H1 (cell line): ENCODE measurements at regions not wholly inside any gene's neighbourhood (a gene's known extent, or its start where the extent isn't known, plus 50 kb on each side); places are given as distances from the start of the nearest gene placed in this dataset.

Source experiments
- ASH2L ChIP-seq: fragments of 200-600, 300-600 bp; sonication (generic); IDR thresholded peaks from one replicate; pipeline ENCODE4 v1.7.1; 2017; ENCODE audit warnings: low read length
- CBX5 ChIP-seq: fragments of 300-800, 300-1000 bp; sonication (generic); IDR thresholded peaks from 2 replicates; pipeline ENCODE4 v1.7.1; 2016; ENCODE audit warnings: antibody characterized with exemption, low read length, low read depth
- CBX8 ChIP-seq: fragments of 300-800, 300-1000 bp; sonication (generic); IDR thresholded peaks from 2 replicates; pipeline ENCODE4 v1.7.1; 2016; ENCODE audit warnings: low read depth, low read length, borderline replicate concordance
- EGR1 ChIP-seq: IDR thresholded peaks from 2 replicates; pipeline ENCODE4 v1.6.1; 2011; ENCODE audit warnings: low read depth, low read length, borderline replicate concordance
- EZH2 ChIP-seq: fragments of 200-600 bp; sonication (generic); IDR thresholded peaks from 2 replicates; pipeline ENCODE4 v1.7.1; 2012; ENCODE audit warnings: low read depth, mild to moderate bottlenecking, moderate library complexity, low read length, inconsistent platforms; ENCODE audit not compliant: severe bottlenecking
- GABPA ChIP-seq: IDR thresholded peaks from 2 replicates; pipeline ENCODE4 v1.6.1; 2011; ENCODE audit warnings: mild to moderate bottlenecking, low read length, moderate library complexity, borderline replicate concordance; ENCODE audit not compliant: insufficient read depth
- GTF2F1 ChIP-seq: IDR thresholded peaks from 2 replicates; pipeline ENCODE4 v1.6.1; 2012; ENCODE audit warnings: low read depth, low read length, improper control_type of control experiment, borderline replicate concordance
- KDM4A ChIP-seq: IDR thresholded peaks from one replicate; pipeline ENCODE4 v1.7.1; 2012; ENCODE audit warnings: low read depth, mild to moderate bottlenecking, moderate library complexity, low read length, inconsistent platforms; ENCODE audit not compliant: severe bottlenecking
- NRF1 ChIP-seq: IDR thresholded peaks from 2 replicates; pipeline ENCODE4 v1.6.1; 2011; ENCODE audit warnings: mild to moderate bottlenecking, low read depth, low read length, improper control_type of control experiment
- POU5F1 ChIP-seq: IDR thresholded peaks from 2 replicates; pipeline ENCODE4 v1.6.1; 2011; ENCODE audit warnings: low read depth, mild to moderate bottlenecking, low read length, moderate library complexity
- RFX5 ChIP-seq: IDR thresholded peaks from 2 replicates; pipeline ENCODE4 v1.6.1; 2011; ENCODE audit warnings: low read depth, low read length, improper control_type of control experiment, borderline replicate concordance
- SIN3A ChIP-seq, 2 experiments: IDR thresholded peaks in 1 of 2; conservative IDR thresholded peaks in 1 of 2; 2 replicates each; pipeline ENCODE4 v1.6.1; 2011 to 2012; ENCODE audit warnings: low read length in 2 of 2, improper control_type of control experiment in 1 of 2, low read depth in 1 of 2, mild to moderate bottlenecking in 1 of 2
- SIRT6 ChIP-seq: IDR thresholded peaks from one replicate; pipeline ENCODE4 v1.7.1; 2012; ENCODE audit warnings: low read length, inconsistent platforms
- SRF ChIP-seq: IDR thresholded peaks from 2 replicates; pipeline ENCODE4 v1.6.1; 2011; ENCODE audit warnings: mild to moderate bottlenecking, low read depth, low read length, moderate library complexity
- SUZ12 ChIP-seq: fragments of 200-600 bp; sonication (generic); IDR thresholded peaks from 2 replicates; pipeline ENCODE4 v1.6.1; 2012; ENCODE audit warnings: mild to moderate bottlenecking, inconsistent platforms, low read length, moderate library complexity, mixed read lengths
- TAF1 ChIP-seq: IDR thresholded peaks from 2 replicates; pipeline ENCODE4 v1.6.1; 2011; ENCODE audit warnings: mild to moderate bottlenecking, low read depth, low read length
- TCF12 ChIP-seq: IDR thresholded peaks from 2 replicates; pipeline ENCODE4 v1.6.1; 2011; ENCODE audit warnings: low read depth, mild to moderate bottlenecking, low read length
- YY1 ChIP-seq: IDR thresholded peaks from 2 replicates; pipeline ENCODE4 v1.6.1; 2011; ENCODE audit warnings: low read depth, mild to moderate bottlenecking, low read length

DNA sequence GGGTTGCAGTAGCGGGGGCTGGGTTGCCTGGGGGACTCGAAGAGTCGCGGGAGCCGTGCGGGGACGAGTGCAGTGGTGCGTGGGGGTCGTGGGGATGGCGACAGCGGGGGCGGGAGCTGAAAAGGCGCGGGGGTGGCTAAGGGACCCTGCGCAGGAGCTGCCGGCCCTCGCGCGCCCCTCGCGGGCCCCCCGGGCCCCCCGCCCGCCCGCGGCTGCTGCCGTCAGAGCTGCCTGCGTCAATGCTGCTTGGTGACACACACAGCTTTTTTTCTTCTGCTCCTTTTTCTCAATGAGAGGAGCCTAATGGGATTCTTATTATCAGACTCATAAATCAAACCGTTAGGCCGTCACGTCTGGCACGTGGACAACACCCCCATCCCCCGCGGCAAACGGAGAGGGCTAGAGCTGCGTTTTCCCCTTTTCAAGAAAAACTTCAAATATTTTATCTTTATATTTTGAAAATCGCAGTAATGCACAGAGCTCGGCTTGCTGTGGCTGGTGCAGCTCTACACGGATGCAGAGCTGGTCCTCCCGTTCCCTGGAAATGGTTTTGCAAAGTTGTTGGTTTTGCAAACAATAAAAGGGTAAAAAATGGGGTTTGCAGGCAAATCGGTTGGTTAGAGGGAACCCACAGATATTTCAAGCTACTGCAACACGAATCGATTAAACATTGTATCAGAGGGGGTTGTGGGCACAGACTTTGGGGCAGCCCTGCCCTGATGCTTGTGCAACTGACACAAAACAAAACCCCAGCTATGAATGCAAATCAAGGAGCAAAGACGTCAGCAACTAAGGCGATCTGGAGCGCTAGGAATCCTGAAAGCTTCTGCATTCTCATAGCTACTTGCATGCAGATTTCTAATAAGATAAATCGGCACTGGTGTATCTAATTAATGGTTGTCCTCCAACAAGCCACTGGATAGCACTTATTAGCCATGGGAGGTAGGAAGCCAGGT lies 161.4 kb downstream of the TBXT start (continued):
- no peak for TF ChIP-seq EGR1
- no peak for TF ChIP-seq GABPA
- no peak for TF ChIP-seq SIRT6
- no peak for TF ChIP-seq YY1
- peak; percentile 12 for TF ChIP-seq KDM4A
- no peak for TF ChIP-seq SRF
- no peak for TF ChIP-seq ASH2L
- TF ChIP-seq CBX8 = no peak
- no peak for TF ChIP-seq TAF1
- no peak for TF ChIP-seq NRF1
- TF ChIP-seq SUZ12 = peak; percentile 55; the same call in 1 of the 2 replicates
- TF ChIP-seq SIN3A (conservative IDR thresholded peaks at IDR 0.05 in 1 of 2, IDR thresholded peaks at IDR 0.05 in 1 of 2; ENCODE audit: low read depth in 1 of 2, low read length in 2 of 2) = no peak
- TF ChIP-seq CBX5 = no peak
- no peak for TF ChIP-seq GTF2F1
- no peak for TF ChIP-seq POU5F1
- no peak for TF ChIP-seq RFX5
- no peak for TF ChIP-seq TCF12
- TF ChIP-seq EZH2 = peak; percentile 57
